ENCODE measurements at regions not wholly inside any gene's neighbourhood (a gene's known extent, or its start where the extent isn't known, plus 50 kb on each side); places are given as distances from the start of the nearest gene placed in this dataset.

GRCh38 chr5:7078901-7079300 lies 317.0 kb upstream of the ADCY2 start:
- TF ChIP-seq CTCF (IDR thresholded peaks at IDR 0.05 in 4 of 5, conservative IDR thresholded peaks at IDR 0.05 in 1 of 5) (no peak), POLR2A (IDR thresholded peaks at IDR 0.05) (no peak)

Measured in gastrocnemius medialis (tissue), 4 donors.